GM21528 (cell line): ENCODE measurements at regions not wholly inside any gene's neighbourhood (a gene's known extent, or its start where the extent isn't known, plus 50 kb on each side); places are given as distances from the start of the nearest gene placed in this dataset.
A peak's percentile ranks its signal among the peaks of the same experiment; 100 is the strongest.

Experiments used
- ATAC-seq: cut with Tn5 transposase; IDR thresholded peaks from one replicate; pipeline ENCODE4 v1.9.1; 2021; ENCODE audit warnings: mild to moderate bottlenecking, moderate library complexity; ENCODE audit not compliant: unreplicated experiment, low FRiP score

DNA sequence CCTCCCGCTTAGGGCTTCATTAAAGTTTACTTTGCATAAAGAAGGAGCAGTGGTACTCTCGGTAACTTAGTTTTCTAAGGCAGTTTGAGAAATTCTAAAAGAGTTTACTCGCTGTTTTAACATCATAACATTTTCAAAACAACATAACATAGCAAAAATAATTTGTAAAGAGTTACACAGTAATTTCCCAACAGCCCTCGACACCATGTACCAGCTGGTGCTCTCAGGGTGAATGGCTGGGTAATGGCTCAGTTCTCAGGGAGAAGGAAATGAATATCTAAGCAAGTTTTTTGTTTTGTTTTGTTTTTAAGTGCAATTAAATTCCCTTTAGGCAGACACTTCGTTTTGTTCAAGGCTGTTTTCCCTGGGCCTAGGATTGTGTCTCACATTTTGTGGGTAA is 435.3 kb downstream of the C4orf33 start:
- ATAC-seq, result no peak

DNA sequence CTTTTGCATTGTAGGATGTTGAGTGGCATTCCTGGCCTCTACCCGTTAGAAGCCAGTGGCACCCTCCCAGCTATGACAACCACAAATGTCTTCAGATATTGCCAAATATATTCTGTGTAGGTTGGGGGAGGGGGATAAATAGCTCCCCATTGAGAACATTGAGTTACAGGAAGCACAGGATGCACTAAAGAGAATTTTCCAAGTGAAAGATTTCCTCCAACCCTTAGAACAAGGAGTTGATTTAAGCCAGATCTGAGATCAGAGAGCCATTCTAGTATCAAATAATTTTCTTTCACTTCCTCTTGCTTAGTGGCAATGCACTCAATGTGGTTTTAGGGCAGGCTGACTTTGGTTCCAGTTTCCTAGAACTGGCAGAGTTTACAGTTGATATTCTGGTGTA is 436.6 kb downstream of the C4orf33 start:
- peak; percentile 91 for ATAC-seq

DNA sequence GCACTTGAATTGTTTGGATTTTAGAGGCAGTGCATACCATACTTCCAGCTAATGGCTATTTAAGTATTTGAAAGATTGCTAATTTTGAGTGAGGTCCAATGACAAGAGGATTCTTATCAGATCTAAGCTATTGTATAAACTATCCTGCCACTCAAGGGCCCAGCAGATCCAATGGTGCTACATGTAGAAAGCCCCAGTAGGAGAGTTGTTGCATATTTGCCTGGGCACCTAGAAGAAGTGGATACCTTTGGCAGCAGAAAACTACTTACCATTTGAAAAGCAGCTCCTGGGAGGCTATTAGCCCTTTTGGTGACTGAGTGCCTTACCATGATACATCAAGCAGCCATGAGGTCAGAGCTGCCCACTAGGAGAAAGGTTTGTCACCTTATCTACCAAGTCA is 447.3 kb downstream of the C4orf33 start:
- no peak for ATAC-seq

DNA sequence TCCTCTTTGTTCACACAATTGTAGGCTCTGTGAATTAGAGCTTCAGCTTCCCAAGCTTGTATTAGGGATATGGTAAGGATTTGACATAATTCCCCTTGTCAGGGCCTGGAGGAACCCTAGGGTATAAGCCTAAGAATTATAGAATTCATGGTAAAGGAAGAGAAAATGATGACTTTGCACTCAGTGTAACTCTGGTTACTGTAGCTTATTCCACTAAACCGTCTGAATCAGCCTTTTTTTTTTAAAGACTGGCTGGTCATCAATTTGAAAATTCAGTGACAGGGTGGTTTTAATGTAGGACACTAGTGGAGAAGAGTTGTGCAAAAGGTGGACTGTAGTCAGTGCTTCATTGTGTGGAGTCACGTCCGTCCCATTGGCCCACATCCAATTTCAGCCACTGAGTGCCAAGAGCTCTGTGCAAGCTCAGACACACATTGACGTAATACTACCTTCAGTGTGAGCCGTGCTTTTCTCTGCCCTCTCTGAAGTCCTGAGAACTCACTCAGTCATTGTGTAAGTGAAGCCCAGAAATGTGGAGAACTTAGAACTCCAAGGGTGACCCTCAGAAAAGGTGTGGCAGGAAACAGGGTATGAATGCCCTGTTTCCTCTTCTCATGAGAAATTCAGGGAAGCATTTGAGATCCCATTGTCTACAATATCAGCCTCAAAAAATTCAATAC is 449.8 kb downstream of the C4orf33 start:
- ATAC-seq, result no peak

DNA sequence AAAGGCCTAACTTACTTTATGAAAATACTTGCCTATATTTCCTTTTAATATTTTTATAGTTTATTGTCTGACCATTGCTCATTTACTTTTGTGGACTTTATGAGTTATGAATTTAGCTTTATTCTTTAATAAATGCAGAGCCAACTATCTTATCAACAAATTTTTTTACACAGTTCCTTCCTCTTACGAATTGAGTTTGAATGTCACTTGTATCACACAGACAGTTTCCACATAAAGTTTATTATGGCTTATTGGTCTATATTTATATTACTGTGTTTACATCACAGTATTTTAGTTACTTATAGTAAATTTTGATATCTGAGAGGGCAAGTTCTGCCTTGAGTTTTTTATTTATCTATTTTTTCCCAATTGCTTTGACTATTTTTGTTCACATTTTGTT is 450.6 kb downstream of the C4orf33 start:
- no peak for ATAC-seq

DNA sequence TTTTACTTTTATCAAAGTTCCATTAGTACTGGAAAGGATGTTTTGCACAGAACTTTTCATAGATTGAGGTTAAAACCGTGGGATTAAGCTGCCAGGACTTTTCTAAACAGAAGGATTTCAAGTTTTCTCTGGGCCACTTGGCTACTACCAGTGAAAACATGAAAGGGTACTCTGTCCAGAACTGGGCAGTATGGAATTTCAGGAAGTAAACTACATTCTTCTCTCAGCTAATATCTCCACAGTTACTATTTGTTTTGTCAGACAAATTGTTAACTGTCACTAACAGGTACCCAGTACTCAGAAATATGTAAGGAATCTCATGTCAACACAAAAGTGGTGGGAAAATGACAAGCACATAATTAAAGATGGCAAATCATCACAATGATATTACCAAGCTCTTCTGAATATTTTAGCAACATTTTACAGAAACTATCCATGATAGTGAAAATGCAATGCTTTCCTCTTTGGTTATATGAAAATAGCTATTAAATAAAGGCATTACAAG is 454.4 kb downstream of the C4orf33 start:
- ATAC-seq, result no peak

DNA sequence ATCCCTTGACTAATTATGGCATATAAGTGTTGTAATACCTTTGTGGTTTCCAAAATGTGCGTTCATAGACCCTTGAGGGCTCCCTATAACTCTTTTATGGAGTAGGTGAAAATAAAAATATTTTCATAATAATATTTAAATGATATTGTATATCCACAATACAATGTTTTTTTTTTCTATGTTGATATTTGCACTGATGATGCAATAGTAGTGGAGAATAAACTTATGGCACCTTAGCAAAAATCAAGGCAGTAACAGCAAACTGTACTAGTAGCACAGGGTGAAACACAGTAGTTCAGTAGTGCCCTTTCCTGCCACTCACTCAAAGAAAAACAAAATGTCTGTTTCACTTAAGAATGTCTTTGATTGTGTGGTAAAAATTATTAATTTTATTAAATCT is 465.3 kb downstream of the C4orf33 start:
- ATAC-seq, result no peak

DNA sequence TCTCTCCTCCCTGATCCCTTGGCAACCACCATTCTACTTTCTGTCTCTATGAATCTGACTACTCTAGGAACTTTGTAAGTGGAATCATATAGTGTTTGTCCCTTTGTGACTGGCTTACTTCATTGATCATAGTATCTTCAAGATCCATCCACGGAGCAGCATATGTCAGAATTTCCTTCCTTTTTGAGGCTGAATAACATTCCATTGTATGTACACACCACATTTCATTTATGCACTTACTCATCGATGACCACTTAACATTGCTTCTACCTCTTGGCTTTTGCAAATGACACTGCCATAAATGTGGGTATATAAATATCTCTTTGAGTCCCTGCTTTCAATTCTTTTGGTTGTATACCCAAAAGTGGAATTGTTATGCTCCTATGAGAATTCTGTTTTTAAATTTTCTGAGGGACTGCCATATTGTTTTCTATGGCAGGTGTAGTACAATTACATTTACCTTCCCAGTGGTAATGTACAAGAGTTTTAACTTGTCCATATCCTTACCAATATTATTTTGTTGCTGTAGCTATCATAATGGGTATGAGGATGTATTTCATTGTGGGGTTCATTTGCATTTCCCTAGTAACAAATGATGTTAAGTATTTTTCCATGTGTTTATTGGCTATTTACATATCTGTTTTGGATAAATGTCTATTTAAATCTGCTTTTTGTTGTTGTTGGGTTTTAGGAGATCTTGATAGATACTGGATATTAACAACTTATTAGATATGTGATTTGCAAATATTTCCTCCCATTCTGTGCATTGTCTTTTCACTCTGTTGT is 466.1 kb downstream of the C4orf33 start:
- no peak for ATAC-seq

DNA sequence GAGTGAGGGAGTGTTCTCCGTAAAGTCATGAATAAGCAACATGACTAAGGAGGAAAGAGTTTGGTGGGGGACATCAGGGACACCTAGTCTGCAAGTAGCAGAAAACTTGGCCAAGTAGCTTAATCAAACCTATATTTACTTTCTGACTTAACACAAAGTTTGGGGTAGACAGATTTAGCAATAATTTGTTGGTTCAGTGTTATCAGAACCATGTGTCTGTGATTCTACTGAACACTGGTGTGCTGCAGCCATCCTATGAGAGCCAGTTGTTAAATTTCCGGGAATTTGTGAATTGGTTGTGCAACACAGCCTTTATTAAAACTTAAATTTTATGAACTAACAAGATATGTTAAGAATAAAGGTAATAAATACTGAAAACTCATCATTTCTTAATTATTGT is 469.3 kb downstream of the C4orf33 start:
- no peak for ATAC-seq

DNA sequence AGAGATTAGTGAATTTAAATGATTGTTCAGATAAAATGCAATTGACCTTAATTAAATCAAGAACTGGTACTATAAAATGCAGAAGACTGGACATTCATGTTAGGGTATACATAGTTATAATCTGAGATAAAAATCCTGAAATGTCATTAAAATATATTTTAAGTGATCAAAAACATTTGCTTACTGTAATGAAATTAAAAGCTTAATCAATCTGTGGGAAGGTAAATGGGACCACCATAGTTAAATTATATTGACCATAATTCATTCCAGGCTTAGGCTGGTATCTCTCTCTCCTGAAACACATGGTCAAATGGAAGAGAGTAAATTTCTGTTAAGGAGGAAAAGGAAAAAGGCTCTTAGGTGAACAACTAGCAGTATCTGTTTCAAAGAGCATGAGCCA is 474.4 kb downstream of the C4orf33 start:
- no peak for ATAC-seq

DNA sequence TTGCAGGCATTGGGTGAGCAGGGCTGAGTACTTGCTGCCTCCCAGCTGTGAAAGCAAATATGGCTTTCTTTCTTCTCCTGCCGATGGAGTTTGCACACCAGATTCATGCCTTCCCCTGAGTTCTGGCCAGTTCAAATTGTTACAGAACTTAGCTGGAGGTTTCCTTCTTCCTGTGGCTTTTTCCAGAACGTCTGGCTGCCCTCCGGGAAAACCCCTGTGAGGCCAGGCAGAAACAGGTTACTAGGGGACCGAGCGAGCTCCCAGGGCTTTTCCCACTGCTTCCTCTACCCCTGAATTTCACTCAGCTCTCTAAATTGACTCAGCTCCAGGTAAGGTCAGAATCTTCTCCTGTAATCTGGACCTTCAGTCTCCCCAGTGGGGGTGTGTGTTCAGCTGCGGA is 482.4 kb downstream of the C4orf33 start:
- no peak for ATAC-seq

DNA sequence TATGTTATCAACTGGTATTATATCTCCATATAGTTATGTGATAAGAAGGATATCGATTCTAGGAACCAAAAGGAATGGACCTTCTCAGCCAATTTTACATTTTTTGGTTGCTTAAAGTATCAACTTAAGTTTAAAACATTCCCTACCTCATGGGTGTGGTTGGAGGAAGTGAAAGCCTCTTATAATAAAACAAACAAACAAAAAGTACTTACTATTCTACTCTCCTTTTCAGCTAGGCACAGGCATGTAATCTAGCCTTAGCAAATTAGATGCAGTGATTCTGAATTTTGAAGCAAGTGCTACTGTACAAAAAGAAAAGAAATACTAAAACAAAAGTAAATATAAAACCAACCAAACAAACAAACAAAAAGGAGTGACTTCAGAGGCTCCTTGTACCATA is 485.4 kb downstream of the C4orf33 start:
- no peak for ATAC-seq

DNA sequence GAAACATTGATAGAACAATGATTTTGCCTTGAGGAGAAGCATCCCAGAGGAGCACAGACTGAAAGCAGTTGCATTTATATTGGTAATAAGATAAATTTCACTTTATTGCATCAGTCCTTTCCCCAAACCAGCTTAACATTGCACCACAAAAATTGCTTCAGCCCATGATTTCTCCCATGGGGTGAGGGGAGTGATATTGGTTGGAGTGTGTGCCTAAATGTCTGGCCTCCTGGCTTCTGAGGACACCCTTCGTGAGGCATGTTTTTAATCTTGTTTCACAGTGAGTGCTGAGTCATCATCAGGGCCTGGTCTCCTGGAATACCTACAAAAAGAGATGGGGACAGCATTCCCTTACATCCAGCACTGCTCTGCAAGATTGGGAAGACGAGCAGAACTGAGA is 487.9 kb downstream of the C4orf33 start:
- no peak for ATAC-seq

DNA sequence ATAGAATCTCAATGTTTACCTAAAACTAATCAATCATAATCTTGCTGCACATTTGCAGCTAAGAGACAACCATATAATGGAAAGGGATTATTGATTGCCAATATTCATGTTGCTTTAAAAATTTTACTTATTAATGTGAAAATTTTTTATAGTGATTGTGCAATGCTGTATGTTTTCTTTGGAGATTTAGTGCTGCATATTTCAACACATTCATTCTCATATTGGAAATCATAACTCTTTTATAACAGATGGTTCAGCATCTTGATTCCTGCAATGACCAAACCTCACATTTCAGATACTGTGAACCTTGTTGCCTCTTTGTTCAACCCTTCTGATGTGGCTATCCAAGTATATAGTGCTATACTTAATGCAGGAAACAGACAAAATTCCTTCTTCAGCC is 502.6 kb downstream of the C4orf33 start:
- no peak for ATAC-seq

DNA sequence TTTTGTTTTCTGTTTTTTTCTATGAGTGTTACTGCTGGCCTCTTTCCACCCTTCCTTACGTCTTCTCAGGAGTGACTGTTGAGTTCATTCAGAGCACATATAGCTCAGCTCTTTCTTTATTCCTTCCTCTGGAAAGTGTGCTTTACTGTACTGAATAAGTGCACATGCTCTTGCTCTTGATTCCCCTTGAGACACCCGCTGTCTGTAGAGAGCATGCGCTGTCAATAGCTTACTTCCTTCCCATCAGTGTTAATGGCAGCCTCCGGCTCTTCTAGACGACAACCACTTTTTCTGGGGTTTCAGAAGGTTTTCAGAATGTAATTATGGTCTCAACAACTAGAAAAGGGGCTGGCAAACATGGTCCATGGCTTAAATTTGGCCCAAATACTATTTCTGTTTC is 504.9 kb downstream of the C4orf33 start:
- ATAC-seq, result no peak

DNA sequence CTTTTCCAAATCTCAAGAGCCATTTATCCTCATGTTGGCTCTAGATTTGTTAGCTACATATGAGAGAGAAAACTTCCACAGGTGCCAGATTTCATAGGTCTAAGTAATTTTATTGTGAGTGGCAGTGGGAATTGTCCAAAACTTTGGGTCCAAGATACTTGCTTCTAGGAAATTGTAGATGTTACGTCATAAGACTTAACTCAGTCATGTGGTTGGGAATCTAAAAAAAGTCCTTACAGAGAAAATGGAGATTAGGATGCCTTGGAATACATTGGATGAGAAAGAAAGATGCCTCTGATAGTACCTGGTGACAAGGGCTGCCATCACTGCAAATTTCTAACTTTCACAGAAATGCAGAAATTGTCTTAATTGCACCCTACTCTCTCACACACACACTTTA is 506.5 kb downstream of the C4orf33 start:
- ATAC-seq, result no peak

DNA sequence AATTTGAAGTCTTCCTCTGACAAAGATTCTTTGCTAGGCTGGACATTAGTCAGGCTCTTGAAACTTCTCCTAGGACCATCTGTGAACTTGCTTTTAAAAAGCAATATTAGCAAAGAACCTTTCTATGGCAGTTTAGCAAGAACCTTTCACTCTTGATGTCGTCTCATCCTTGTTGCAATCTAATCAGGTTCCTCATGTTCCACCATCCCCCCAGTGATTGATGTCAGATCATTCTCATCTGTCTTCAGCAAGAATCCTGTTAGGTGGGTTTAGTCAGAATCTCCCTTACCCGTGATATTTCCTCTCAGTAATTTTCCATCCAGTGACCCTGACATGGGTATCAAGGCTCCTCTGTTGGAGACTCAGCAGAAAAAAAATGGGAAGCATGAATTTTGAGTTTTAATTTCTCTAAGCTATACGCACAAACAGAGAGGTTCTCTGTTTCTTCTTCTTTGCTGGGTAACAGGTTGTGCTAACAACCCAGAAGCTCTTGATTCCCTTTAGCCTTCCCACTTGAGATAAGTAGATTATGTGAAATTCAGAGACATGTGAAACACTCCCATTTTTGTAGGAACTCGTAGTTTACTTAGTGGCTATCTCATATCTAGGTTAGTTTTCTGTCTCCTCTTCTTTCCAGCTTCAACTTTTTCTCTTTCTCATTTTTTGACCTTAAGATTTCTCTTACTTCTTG is 507.4 kb downstream of the C4orf33 start:
- no peak for ATAC-seq

DNA sequence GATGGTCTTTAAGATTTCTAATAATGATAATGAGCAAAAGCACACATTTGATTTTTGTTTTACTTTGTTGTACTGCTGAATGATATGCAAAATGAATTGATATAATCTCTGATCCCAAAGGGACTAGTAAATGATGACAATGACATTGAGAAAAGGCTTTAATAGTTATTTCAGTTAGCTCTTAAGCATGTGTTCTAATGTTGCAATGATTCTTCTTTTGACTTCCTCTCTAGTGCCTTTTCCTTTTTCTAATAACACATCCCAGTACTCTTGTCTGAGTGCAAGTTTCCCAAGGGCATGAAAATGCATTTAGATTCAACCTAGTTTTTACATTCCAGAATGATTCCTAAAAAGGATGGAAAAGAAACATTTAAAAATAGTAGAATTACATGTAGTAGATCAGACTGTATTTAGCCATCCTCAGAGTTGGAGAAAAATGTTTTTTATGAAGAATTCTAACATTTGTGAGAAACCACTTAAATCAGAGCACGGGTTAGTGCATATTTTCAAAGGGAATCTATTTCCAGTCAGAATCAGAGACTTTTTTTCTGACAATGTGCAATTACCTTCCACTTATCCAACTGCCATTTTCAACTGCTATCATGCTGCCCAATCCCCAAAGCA is 508.8 kb downstream of the C4orf33 start:
- no peak for ATAC-seq

DNA sequence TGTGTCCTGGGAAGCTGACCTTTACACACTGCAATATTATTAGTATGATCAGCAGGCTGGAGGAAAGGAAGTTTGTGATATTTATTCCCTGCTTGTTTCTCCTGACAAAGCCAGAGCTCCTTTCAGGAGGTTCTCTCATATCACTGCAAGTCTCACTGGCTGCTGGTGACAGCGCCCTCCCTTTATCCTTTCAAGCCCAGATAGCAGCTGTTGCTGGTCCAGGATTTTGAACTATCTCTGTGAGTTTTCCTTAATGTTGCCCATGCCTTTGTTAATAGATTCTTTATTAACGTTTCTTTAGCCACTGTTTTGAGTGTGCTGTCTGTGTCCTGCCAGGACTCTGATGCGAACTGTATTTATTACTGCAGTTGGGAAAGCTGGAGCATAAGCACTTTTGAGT is 518.7 kb downstream of the C4orf33 start:
- ATAC-seq, result no peak

DNA sequence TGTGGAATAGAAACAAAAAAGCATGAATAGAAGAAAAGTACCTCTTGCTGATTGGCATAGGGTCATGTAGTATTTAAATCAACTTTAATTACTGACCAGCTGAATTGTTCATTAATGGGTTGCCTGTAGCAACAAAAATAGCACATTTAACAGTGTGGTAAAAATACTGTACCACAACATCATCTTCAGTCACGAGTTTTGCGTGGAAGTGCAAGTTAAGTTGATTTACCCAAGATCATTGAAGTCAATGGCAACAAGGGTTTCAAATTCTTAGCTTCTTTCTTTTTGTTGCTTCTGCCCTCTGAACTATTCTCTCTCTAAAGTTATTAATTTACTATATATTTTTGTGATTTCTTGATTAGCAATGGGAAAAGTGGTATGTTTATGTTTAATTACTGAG is 526.6 kb downstream of the C4orf33 start:
- no peak for ATAC-seq

DNA sequence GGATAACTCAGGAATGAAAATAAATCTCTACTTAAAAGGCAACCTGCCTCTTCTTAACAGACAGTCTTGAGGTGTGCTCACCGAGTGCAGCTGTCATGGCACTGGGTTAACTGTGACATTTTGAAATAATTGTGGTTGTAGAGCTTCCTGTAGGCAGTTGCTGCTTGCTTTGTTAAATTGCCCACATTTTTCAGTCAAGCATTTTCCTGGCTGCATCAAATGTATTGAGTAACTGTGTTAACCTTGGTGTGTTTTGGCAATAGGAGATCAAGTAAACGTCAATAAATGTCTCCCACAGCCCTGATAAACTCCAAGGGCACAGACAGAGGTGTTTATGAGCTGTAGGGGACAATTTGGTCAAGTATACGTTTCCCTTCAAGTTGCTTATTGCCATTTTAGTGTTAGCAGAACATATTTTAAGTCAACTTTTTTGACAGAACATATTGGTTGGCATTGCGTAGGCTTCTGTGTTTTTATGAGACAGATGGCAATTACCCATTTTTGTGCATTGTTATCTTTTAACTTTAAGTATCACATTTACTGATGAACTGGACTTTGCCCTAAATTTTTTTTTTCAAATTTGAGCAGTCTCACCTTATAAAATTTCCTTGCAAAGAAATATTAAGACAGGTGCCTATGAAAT is 527.4 kb downstream of the C4orf33 start:
- no peak for ATAC-seq
